ENCODE measurements at regions not wholly inside any gene's neighbourhood (a gene's known extent, or its start where the extent isn't known, plus 50 kb on each side); places are given as distances from the start of the nearest gene placed in this dataset.

- H4K20me1 ChIP-seq (ENCODE audit: insufficient read depth, poor library complexity, severe bottlenecking), result no peaks in the 10 kb centered on the region
- no peak overlapping the region for H3K4me3 ChIP-seq
- no peak overlapping the region for H2AFZ ChIP-seq
- 60% methylated on average over 3 of the region's 3 CpGs for WGBS (ENCODE audit: low lambda C conversion rate, missing lambda C conversion rate)
- H3K9me2 ChIP-seq (replicated peaks; ENCODE audit: insufficient read depth), result no peaks in the 10 kb centered on the region
- TF ChIP-seq EZH2 (IDR thresholded peaks at IDR 0.05; ENCODE audit: borderline replicate concordance), result no peak
- no peak for TF ChIP-seq EZH2phosphoT487 (IDR thresholded peaks at IDR 0.05; ENCODE audit: low read depth, severe bottlenecking, unreplicated experiment)
- no peak for TF ChIP-seq CTCF (IDR thresholded peaks at IDR 0.05; ENCODE audit: poor library complexity)
- no peaks in the 10 kb centered on the region for H3K27me3 ChIP-seq
- no peaks in the 10 kb centered on the region for H3K36me3 ChIP-seq (replicated peaks; ENCODE audit: insufficient read depth, low read depth)
- H3K4me1 ChIP-seq (ENCODE audit: insufficient read depth), result peaks cover 6% of the 10 kb centered on the region
- H3K9me3 ChIP-seq (ENCODE audit: low read depth), result no peaks in the 10 kb centered on the region
- no peak overlapping the region for H3K4me2 ChIP-seq
- DNase-seq (ENCODE audit: low spot score), result no peak
- H3K79me2 ChIP-seq, result no peaks in the 10 kb centered on the region
- H3K27ac ChIP-seq, result no peak overlapping the region
Measured at GRCh38 chr1:185406006-185406690, 89.1 kb upstream of the IVNS1ABP start.

DNA sequence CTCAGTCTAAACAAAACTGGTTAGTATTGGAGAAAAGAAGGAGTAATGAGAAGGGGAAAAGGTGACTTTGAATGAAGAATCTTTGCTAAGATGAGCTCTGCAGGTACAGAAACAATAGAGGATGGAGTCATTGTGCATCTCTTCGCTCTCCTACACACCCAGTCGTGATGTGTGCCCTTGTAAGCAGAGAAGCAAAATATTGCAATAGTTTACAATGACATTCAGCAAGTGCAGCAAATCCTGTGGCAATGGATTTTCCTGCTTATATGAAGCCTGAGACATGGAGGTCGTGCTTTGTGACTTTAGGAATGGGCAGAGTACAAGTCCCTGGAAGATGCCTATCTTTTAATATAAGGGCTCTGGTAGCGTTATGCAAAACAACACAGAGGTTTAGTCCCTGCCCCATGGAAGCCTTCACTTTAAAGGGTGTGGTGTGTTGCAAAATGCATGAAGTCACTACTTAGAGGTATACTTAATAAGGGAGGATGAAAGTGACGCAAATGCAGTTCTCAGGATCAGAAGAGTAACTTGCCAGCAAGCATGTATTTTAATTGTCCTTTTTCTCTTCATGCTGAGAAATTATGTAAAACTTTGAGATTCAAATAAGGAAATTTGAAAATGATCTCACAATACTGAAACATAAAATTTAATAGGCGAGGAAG is 88.0 kb upstream of the IVNS1ABP start:
- Histone ChIP-seq H3K4me3 (no peak overlapping the region), H3K9me3 (ENCODE audit: low read depth) (no peaks in the 10 kb centered on the region), H3K4me1 (ENCODE audit: insufficient read depth) (peaks cover 6% of the 10 kb centered on the region), H4K20me1 (ENCODE audit: insufficient read depth, poor library complexity, severe bottlenecking) (no peaks in the 10 kb centered on the region), H3K9me2 (replicated peaks; ENCODE audit: insufficient read depth) (no peaks in the 10 kb centered on the region), H3K27ac (peak overlapping the region; percentile 0), H3K36me3 (replicated peaks; ENCODE audit: insufficient read depth, low read depth) (no peaks in the 10 kb centered on the region), H3K4me2 (peak overlapping the region; percentile 58), H3K79me2 (no peaks in the 10 kb centered on the region), H3K27me3 (no peaks in the 10 kb centered on the region), H2AFZ (no peak overlapping the region)
- WGBS (ENCODE audit: low lambda C conversion rate, missing lambda C conversion rate), result 65% methylated on average over 6 of the region's 6 CpGs
- TF ChIP-seq EZH2phosphoT487 (IDR thresholded peaks at IDR 0.05; ENCODE audit: low read depth, severe bottlenecking, unreplicated experiment) (no peak), EZH2 (IDR thresholded peaks at IDR 0.05; ENCODE audit: borderline replicate concordance) (no peak), CTCF (IDR thresholded peaks at IDR 0.05; ENCODE audit: poor library complexity) (no peak)
- DNase-seq (ENCODE audit: low spot score), result no peak

DNA sequence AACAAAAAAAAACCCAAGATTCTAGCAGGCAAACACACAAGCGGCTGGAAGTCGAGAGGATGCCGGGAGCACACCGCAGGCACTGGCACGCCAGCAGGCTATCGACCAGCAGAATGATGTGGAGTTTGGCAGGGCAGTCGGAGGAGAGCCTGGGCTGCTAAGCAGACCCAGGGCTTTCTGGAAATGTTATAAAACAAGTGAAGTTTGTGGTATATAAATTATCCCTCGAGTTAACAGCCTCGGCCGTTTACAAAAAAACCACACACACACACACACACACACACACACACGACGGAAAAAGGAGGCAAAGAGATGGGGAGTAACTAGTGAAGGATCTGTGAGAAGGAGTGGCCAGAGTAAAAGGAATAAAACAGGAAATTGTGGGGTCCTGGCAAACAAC is 87.2 kb upstream of the IVNS1ABP start:
- no peaks in the 10 kb centered on the region for H3K9me2 ChIP-seq (replicated peaks; ENCODE audit: insufficient read depth)
- peak; percentile 17 for DNase-seq (ENCODE audit: low spot score)
- H3K27ac ChIP-seq, result peak overlapping the region; percentile 0
- no peak overlapping the region for H2AFZ ChIP-seq
- no peaks in the 10 kb centered on the region for H3K9me3 ChIP-seq (ENCODE audit: low read depth)
- TF ChIP-seq CTCF (IDR thresholded peaks at IDR 0.05; ENCODE audit: poor library complexity) (no peak), EZH2phosphoT487 (IDR thresholded peaks at IDR 0.05; ENCODE audit: low read depth, severe bottlenecking, unreplicated experiment) (no peak), EZH2 (IDR thresholded peaks at IDR 0.05; ENCODE audit: borderline replicate concordance) (no peak)
- H3K4me2 ChIP-seq, result peak overlapping the region; percentile 58
- H3K79me2 ChIP-seq, result no peaks in the 10 kb centered on the region
- no peaks in the 10 kb centered on the region for H3K27me3 ChIP-seq
- H3K36me3 ChIP-seq (replicated peaks; ENCODE audit: insufficient read depth, low read depth), result no peaks in the 10 kb centered on the region
- no peaks in the 10 kb centered on the region for H4K20me1 ChIP-seq (ENCODE audit: insufficient read depth, poor library complexity, severe bottlenecking)
- H3K4me1 ChIP-seq (ENCODE audit: insufficient read depth), result peaks cover 6% of the 10 kb centered on the region
- no peak overlapping the region for H3K4me3 ChIP-seq
- 29% methylated on average over 12 of the region's 12 CpGs for WGBS (ENCODE audit: low lambda C conversion rate, missing lambda C conversion rate)

All from hepatocyte (in vitro differentiated cells).